ENCODE measurements at regions not wholly inside any gene's neighbourhood (a gene's known extent, or its start where the extent isn't known, plus 50 kb on each side); places are given as distances from the start of the nearest gene placed in this dataset.

GRCh38 chr10:21184984-21185383, 287.9 kb upstream of the NEBL start:
- Mint-ChIP-seq H3K27ac (ENCODE audit: unreplicated experiment) (no peak overlapping the region), H3K9me3 (ENCODE audit: low read depth, unreplicated experiment) (no peaks in the 10 kb centered on the region), H3K4me1 (ENCODE audit: low read depth, unreplicated experiment) (peaks cover 37% of the 10 kb centered on the region), H3K36me3 (ENCODE audit: insufficient read depth, unreplicated experiment) (no peaks in the 10 kb centered on the region), H3K27me3 (ENCODE audit: unreplicated experiment) (no peaks in the 10 kb centered on the region), H3K4me3 (ENCODE audit: low read depth, unreplicated experiment) (no peak overlapping the region)
- CTCF ChIA-PET = interaction anchor here (1.3 kb wide), 1 partner anchor 10 kb away, joined by 3 read pairs; no protein-coding TSS in a partner anchor
- TF ChIP-seq, protein P1, sequence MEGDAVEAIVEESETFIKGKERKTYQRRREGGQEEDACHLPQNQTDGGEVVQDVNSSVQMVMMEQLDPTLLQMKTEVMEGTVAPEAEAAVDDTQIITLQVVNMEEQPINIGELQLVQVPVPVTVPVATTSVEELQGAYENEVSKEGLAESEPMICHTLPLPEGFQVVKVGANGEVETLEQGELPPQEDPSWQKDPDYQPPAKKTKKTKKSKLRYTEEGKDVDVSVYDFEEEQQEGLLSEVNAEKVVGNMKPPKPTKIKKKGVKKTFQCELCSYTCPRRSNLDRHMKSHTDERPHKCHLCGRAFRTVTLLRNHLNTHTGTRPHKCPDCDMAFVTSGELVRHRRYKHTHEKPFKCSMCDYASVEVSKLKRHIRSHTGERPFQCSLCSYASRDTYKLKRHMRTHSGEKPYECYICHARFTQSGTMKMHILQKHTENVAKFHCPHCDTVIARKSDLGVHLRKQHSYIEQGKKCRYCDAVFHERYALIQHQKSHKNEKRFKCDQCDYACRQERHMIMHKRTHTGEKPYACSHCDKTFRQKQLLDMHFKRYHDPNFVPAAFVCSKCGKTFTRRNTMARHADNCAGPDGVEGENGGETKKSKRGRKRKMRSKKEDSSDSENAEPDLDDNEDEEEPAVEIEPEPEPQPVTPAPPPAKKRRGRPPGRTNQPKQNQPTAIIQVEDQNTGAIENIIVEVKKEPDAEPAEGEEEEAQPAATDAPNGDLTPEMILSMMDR (IDR thresholded peaks at IDR 0.05; ENCODE audit: unreplicated experiment) = no peak
- intact Hi-C loops (cut with micrococcal nuclease; ENCODE audit: unreplicated experiment) = no loop called here
- BruUV-seq (replicated peaks) = no TSS peak
- DNase-seq = no peak

GRCh38 chr10:21184216-21184615, 287.1 kb upstream of the NEBL start:
- no TSS peak for BruUV-seq (replicated peaks)
- no peak overlapping the region for H3K4me3 Mint-ChIP-seq (ENCODE audit: low read depth, unreplicated experiment)
- CTCF ChIA-PET = no interaction called here
- DNase-seq = no peak
- no peaks in the 10 kb centered on the region for H3K36me3 Mint-ChIP-seq (ENCODE audit: insufficient read depth, unreplicated experiment)
- intact Hi-C loops (cut with micrococcal nuclease; ENCODE audit: unreplicated experiment) = no loop called here
- H3K27ac Mint-ChIP-seq (ENCODE audit: unreplicated experiment) = no peak overlapping the region
- peaks cover 37% of the 10 kb centered on the region for H3K4me1 Mint-ChIP-seq (ENCODE audit: low read depth, unreplicated experiment)
- no peaks in the 10 kb centered on the region for H3K27me3 Mint-ChIP-seq (ENCODE audit: unreplicated experiment)
- H3K9me3 Mint-ChIP-seq (ENCODE audit: low read depth, unreplicated experiment) = peaks cover 3% of the 10 kb centered on the region
- TF ChIP-seq, protein P1 (IDR thresholded peaks at IDR 0.05; ENCODE audit: unreplicated experiment) = no peak

DNA sequence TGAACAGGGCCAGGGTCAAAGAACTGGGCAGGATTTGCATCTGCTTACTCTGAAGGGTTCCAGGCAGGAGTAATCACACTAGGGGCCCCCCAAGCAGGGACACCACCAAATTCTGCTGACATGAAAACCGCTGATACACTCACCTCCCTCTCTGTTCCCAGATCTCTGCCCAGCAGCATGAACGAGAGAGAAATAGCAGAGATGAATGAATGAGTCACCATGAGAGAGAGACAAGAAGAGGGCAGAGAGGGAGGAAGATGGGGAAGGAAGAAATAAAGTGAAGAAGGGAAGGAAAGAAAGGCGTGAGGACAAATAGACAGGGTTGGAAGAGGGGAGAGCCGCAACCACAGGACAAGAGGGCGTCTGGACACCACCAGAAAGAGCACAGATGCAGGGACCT, 285.9 kb upstream of the NEBL start:
- H3K4me1 Mint-ChIP-seq (ENCODE audit: low read depth, unreplicated experiment) = peaks cover 34% of the 10 kb centered on the region
- H3K27ac Mint-ChIP-seq (ENCODE audit: unreplicated experiment) = no peak overlapping the region
- CTCF ChIA-PET = no interaction called here
- intact Hi-C loops (cut with micrococcal nuclease; ENCODE audit: unreplicated experiment) = no loop called here
- no peaks in the 10 kb centered on the region for H3K36me3 Mint-ChIP-seq (ENCODE audit: insufficient read depth, unreplicated experiment)
- BruUV-seq (replicated peaks) = no TSS peak
- no peaks in the 10 kb centered on the region for H3K27me3 Mint-ChIP-seq (ENCODE audit: unreplicated experiment)
- H3K9me3 Mint-ChIP-seq (ENCODE audit: low read depth, unreplicated experiment) = peaks cover 3% of the 10 kb centered on the region
- no peak overlapping the region for H3K4me3 Mint-ChIP-seq (ENCODE audit: low read depth, unreplicated experiment)
- no peak for DNase-seq
- TF ChIP-seq, protein P1 (IDR thresholded peaks at IDR 0.05; ENCODE audit: unreplicated experiment) = no peak

GRCh38 chr10:21181451-21181850, 284.3 kb upstream of the NEBL start:
- BruUV-seq (replicated peaks) = no TSS peak
- intact Hi-C loops (cut with micrococcal nuclease; ENCODE audit: unreplicated experiment) = no loop called here
- H3K4me1 Mint-ChIP-seq (ENCODE audit: low read depth, unreplicated experiment) = peaks cover 30% of the 10 kb centered on the region
- H3K9me3 Mint-ChIP-seq (ENCODE audit: low read depth, unreplicated experiment) = peaks cover 3% of the 10 kb centered on the region
- TF ChIP-seq, protein P1 (IDR thresholded peaks at IDR 0.05; ENCODE audit: unreplicated experiment) = no peak
- no peak overlapping the region for H3K27ac Mint-ChIP-seq (ENCODE audit: unreplicated experiment)
- H3K36me3 Mint-ChIP-seq (ENCODE audit: insufficient read depth, unreplicated experiment) = no peaks in the 10 kb centered on the region
- H3K27me3 Mint-ChIP-seq (ENCODE audit: unreplicated experiment) = no peaks in the 10 kb centered on the region
- H3K4me3 Mint-ChIP-seq (ENCODE audit: low read depth, unreplicated experiment) = no peak overlapping the region
- CTCF ChIA-PET = interaction anchor here (0.7 kb wide), 2 partner anchors 10 to 1273 kb away, joined by 3 read pairs; no protein-coding TSS in a partner anchor
- no peak for DNase-seq
